ENCODE measurements at regions not wholly inside any gene's neighbourhood (a gene's known extent, or its start where the extent isn't known, plus 50 kb on each side); places are given as distances from the start of the nearest gene placed in this dataset.

DNA sequence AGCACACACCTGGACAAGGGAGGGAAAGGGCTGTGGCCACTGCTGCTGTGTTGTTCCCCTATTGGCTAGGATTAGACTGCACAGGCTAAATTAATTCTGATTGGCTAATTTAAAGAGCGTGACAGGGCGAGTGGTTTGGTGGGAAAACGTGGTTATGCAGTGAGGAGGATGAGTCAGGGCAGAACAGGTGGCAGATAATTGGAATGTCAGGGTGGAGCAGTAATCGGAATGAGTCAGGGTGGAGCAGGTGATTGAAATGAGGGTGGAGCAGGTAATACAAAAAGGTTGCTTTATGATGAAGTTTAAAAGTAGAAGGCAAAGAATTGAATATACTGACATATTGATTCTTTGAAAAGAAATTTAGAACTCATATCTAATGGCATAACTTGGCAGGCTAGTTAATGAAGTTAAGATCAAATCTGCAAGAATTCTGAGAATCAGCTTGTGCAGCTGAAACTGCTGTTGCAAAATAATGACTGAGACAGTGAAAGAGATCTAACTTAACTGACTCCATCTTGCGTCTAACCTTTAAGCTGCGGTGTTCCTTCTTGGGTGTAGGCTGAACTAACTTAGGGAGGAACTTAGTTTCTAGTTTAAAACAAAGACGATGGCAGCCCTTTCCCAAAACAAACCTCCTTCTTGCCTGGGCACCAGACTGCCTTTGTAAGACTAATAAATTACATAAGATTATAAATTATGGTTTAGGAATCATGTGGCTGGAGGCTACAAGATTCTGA lies 174.3 kb downstream of the UTP18 start:
- TF ChIP-seq, protein P1, sequence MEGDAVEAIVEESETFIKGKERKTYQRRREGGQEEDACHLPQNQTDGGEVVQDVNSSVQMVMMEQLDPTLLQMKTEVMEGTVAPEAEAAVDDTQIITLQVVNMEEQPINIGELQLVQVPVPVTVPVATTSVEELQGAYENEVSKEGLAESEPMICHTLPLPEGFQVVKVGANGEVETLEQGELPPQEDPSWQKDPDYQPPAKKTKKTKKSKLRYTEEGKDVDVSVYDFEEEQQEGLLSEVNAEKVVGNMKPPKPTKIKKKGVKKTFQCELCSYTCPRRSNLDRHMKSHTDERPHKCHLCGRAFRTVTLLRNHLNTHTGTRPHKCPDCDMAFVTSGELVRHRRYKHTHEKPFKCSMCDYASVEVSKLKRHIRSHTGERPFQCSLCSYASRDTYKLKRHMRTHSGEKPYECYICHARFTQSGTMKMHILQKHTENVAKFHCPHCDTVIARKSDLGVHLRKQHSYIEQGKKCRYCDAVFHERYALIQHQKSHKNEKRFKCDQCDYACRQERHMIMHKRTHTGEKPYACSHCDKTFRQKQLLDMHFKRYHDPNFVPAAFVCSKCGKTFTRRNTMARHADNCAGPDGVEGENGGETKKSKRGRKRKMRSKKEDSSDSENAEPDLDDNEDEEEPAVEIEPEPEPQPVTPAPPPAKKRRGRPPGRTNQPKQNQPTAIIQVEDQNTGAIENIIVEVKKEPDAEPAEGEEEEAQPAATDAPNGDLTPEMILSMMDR (IDR thresholded peaks at IDR 0.05) = no peak
- TF ChIP-seq POLR2A (IDR thresholded peaks at IDR 0.05) = no peak

Measured in uterus (tissue), 2 donors.